Upper lobe of left lung (tissue), 6 donors: ENCODE measurements at regions not wholly inside any gene's neighbourhood (a gene's known extent, or its start where the extent isn't known, plus 50 kb on each side); places are given as distances from the start of the nearest gene placed in this dataset.

ENCODE experiments used
- ATAC-seq, 2 donors: fragments of 200-7000 bp; cut with Tn5 transposase; one replicate each; pipeline ENCODE4 v1.9.1; 2022; ENCODE audit warnings: mild to moderate bottlenecking in 2 of 2, moderate library complexity in 2 of 2; ENCODE audit not compliant: low FRiP score in 2 of 2
- DNase-seq, 2 donors: peaks; one replicate each; pipeline ENCODE4 v3.0.0-alpha.2; 2019 to 2020
- H3K27ac ChIP-seq, 4 donors: fragments of 200-600 bp; sonication (generic); one replicate each; pipeline ENCODE4 v1.5.1; 2016 to 2019
- H3K27me3 ChIP-seq, 4 donors: fragments of 200-600 bp; sonication (generic); one replicate each; pipeline ENCODE4 v1.5.1; 2017 to 2019
- H3K36me3 ChIP-seq, 4 donors: fragments of 200-600 bp; sonication (generic); one replicate each; pipeline ENCODE4 v1.5.1; 2016 to 2019
- H3K4me1 ChIP-seq, 4 donors: fragments of 200-600 bp; sonication (generic); one replicate each; pipeline ENCODE4 v1.5.1; 2018 to 2019
- H3K4me3 ChIP-seq, 4 donors: fragments of 200-600 bp; sonication (generic); one replicate each; pipeline ENCODE4 v1.5.1; 2017 to 2019; ENCODE audit warnings: mild to moderate bottlenecking in 2 of 4, moderate library complexity in 1 of 4
- H3K9me3 ChIP-seq, 4 donors: fragments of 200-600 bp; sonication (generic); one replicate each; pipeline ENCODE4 v1.5.1; 2018 to 2019
- EP300 ChIP-seq, 4 donors: sonication (generic); formaldehyde crosslinking; IDR thresholded peaks; one replicate each; pipeline ENCODE4 v1.5.1; 2017; ENCODE audit warnings: antibody characterized with exemption in 4 of 4, control low read depth in 2 of 4
- POLR2A ChIP-seq, 4 donors: fragments of 450-650 bp; IDR thresholded peaks; one replicate each; pipeline ENCODE4 v1.5.1; 2016 to 2017; ENCODE audit warnings: antibody characterized with exemption in 4 of 4, mild to moderate bottlenecking in 2 of 4
- POLR2AphosphoS5 ChIP-seq, 2 donors: sonication (generic); formaldehyde crosslinking; IDR thresholded peaks; one replicate each; pipeline ENCODE4 v1.5.1; 2017; ENCODE audit warnings: antibody characterized with exemption in 2 of 2
- WGBS, 2 donors: methylation state at CpG; one replicate each; pipeline ENCODE4 v1.1.5; 2017 to 2018; 5-methylcytosine and 5-hydroxymethylcytosine counted together
- TF ChIP-seq, protein P1 (sequence below), 6 experiments: fragments of 450-650 bp in 4 of 6; fragments of 200-600 bp in 2 of 6; sonication (generic) in 2 of 6; IDR thresholded peaks; one replicate each; pipeline ENCODE4 v1.5.1; 2016 to 2019; ENCODE audit warnings: antibody characterized with exemption in 6 of 6
- donor health status: DM: no; HTN: no; CAD: no; lungs with moderate emphysema.
- donor health status: DM: no; HTN: yes; CAD: no; lungs with severe emphysema.

DNA sequence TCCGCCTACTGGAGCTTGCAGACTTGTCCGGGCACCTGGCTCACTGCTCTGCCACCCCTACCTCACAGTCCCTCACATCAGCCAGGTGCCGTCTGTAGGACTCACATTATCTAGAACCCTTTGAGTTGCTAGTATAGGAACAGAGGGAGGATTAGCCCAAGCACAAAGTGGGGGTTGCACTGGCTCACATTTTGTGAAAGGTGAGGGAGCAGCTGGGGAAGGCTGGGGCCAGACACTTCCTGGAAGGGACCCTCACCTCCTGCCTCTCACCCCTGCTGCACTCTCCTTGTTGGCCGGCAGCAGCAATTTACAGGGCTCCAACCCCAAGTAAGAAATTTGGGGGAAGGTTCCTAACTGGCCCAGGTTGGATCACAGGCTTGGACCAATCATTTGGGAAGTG is 1031.6 kb downstream of the BCL11B start:
- no peak overlapping the region for H3K27ac ChIP-seq
- H3K4me1 ChIP-seq: no peaks in the 10 kb centered on the region
- TF ChIP-seq POLR2A (IDR thresholded peaks at IDR 0.05) (no peak), EP300 (IDR thresholded peaks at IDR 0.05) (no peak), POLR2AphosphoS5 (IDR thresholded peaks at IDR 0.05) (no peak)
- TF ChIP-seq, protein P1, sequence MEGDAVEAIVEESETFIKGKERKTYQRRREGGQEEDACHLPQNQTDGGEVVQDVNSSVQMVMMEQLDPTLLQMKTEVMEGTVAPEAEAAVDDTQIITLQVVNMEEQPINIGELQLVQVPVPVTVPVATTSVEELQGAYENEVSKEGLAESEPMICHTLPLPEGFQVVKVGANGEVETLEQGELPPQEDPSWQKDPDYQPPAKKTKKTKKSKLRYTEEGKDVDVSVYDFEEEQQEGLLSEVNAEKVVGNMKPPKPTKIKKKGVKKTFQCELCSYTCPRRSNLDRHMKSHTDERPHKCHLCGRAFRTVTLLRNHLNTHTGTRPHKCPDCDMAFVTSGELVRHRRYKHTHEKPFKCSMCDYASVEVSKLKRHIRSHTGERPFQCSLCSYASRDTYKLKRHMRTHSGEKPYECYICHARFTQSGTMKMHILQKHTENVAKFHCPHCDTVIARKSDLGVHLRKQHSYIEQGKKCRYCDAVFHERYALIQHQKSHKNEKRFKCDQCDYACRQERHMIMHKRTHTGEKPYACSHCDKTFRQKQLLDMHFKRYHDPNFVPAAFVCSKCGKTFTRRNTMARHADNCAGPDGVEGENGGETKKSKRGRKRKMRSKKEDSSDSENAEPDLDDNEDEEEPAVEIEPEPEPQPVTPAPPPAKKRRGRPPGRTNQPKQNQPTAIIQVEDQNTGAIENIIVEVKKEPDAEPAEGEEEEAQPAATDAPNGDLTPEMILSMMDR (IDR thresholded peaks at IDR 0.05): no peak
- DNase-seq (no peak), ATAC-seq (no peak)
- WGBS, 2 donors: 78 to 84% methylated on average over 3 to 4 of the region's 4 CpGs
- H3K4me3 ChIP-seq: no peak overlapping the region
- H3K36me3 ChIP-seq: no peaks in the 10 kb centered on the region
- no peaks in the 10 kb centered on the region for H3K9me3 ChIP-seq
- no peaks in the 10 kb centered on the region for H3K27me3 ChIP-seq

DNA sequence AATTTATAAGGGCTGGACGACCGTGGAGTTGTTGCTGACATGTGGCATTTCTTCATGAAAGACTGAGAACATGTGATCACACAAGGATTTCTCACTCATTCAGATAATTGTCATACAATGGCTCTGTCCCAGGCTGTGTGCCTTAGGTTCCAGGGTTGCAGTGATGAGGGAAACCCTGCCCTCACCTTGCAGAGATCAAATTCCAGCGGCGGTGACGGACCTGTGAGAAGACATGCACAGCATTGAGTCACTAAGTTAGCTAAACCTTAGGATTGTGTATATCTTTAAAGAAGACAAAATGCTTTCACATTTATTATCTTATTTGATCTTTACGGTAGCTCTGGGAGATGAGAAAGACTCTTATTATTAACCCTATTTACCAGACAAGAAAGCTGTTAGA is 1029.1 kb downstream of the BCL11B start:
- 70 to 75% methylated on average over 6 of the region's 6 CpGs for WGBS, 2 donors
- Histone ChIP-seq H3K36me3 (no peaks in the 10 kb centered on the region), H3K27me3 (no peaks in the 10 kb centered on the region), H3K27ac (no peak overlapping the region), H3K9me3 (no peaks in the 10 kb centered on the region), H3K4me3 (no peak overlapping the region), H3K4me1 (no peaks in the 10 kb centered on the region)
- no peak for ATAC-seq
- TF ChIP-seq, protein P1 (IDR thresholded peaks at IDR 0.05): no peak
- no peak for TF ChIP-seq EP300 (IDR thresholded peaks at IDR 0.05)
- DNase-seq: no peak

DNA sequence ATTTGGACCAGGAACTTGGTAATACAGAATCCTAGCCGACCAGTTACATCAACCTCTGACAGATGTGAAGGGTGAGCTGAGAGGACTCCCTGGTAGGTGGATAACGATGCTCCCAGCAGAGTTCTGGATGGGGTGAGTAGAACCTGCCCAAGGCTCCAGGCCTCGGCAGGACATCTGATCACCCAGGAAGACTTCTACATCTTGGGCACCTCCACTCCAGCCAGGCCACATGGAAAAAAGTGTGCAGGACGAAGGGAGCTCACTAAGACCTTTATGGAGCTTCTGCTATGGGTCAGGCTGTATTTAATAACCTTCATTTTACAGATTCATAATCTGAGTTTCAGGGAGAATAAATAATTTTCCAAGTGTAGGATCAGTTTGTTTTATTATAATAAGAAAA is 1028.7 kb downstream of the BCL11B start:
- ATAC-seq (no peak), DNase-seq (no peak)
- Histone ChIP-seq H3K36me3 (no peaks in the 10 kb centered on the region), H3K9me3 (no peaks in the 10 kb centered on the region), H3K27ac (no peak overlapping the region), H3K27me3 (no peaks in the 10 kb centered on the region), H3K4me1 (no peaks in the 10 kb centered on the region), H3K4me3 (no peak overlapping the region)
- 76 to 81% methylated on average over 4 of the region's 4 CpGs for WGBS, 2 donors
- no peak for TF ChIP-seq POLR2AphosphoS5 (IDR thresholded peaks at IDR 0.05)

DNA sequence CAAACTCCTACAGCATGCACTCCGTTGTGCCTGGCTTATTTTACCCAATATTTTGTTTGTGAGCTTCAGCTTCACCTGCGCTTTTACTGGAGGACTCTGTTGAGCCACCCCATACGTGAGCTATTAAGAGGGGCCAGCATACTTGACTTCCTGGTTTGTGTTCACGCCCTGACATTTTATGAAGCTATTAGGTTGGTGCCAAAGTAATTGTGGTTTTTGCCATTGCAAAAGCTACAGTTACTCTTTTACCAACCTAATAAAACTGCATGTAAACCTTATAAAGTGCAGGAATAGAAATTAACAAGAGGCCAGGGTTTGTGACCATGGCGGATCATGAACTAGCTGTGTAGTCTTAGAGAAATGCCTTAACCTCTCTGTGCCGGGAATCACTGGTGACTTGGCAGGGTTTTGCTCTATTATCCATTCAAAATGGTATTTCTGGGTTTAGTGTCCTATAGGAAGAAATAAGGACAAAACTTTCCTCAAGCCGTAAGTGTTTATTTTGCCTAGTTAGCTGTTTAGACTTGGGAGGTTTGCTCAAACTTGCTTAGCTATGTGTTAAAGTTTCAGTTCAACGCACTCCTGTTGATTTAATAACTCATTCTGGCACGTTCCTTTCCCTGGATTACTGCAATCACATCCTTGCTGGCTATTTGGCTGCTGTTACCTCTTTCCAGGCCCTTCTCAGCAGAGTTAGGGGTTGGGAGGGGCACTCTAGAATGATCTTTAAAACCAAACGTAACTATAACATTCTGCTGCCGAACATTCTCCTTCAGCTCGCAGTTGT is 1027.6 kb downstream of the BCL11B start:
- no peak for ATAC-seq

DNA sequence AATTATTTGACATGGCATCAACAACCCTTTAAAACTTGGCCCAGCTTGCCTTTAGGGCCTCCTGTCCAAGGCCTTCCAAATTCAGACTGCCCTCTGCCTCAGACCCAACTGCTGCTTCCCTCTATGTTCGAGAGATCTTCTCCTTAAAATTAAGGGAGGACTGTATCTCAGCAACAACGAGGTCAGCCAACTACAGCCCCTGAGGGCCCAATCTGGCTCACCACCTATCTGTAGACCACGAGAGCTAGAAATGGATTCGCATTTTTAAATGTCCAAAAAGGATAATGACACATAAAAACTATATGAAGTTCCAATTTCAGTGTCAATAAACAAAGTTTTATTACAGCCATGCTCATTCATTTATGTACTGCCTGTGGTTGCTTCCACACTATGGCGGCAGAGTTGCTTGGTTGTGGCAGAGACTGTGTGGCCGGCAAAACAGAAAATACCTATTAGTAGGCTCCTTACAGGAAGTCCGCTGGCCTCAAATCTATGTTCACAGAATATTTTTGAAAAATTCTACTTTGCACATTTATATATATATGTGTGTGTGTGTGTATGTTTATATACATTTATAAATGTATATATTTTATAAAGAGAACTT is 1026.9 kb downstream of the BCL11B start:
- H3K4me1 ChIP-seq: no peaks in the 10 kb centered on the region
- no peaks in the 10 kb centered on the region for H3K36me3 ChIP-seq
- DNase-seq (no peak), ATAC-seq (no peak)
- H3K4me3 ChIP-seq: no peak overlapping the region
- no peaks in the 10 kb centered on the region for H3K27me3 ChIP-seq
- H3K9me3 ChIP-seq: no peaks in the 10 kb centered on the region
- no peak for TF ChIP-seq EP300 (IDR thresholded peaks at IDR 0.05)
- TF ChIP-seq POLR2AphosphoS5 (IDR thresholded peaks at IDR 0.05): no peak
- no peak for TF ChIP-seq POLR2A (IDR thresholded peaks at IDR 0.05)
- TF ChIP-seq, protein P1 (IDR thresholded peaks at IDR 0.05): no peak
- no peak overlapping the region for H3K27ac ChIP-seq
- 86 to 88% methylated on average over 7 of the region's 7 CpGs for WGBS, 2 donors

More for the DNA sequence above, 1027.6 kb downstream of the BCL11B start:
- Histone ChIP-seq H3K4me3 (no peak overlapping the region), H3K4me1 (no peaks in the 10 kb centered on the region), H3K27ac (no peak overlapping the region), H3K9me3 (no peaks in the 10 kb centered on the region), H3K36me3 (no peaks in the 10 kb centered on the region), H3K27me3 (no peaks in the 10 kb centered on the region)
- no peak for DNase-seq
- no peak for TF ChIP-seq POLR2A (IDR thresholded peaks at IDR 0.05)
- TF ChIP-seq, protein P1 (IDR thresholded peaks at IDR 0.05): no peak
- TF ChIP-seq EP300 (IDR thresholded peaks at IDR 0.05): no peak
- TF ChIP-seq POLR2AphosphoS5 (IDR thresholded peaks at IDR 0.05): no peak
- WGBS, 2 donors: 64 to 73% methylated on average over 12 of the region's 12 CpGs
